ENCODE measurements at regions not wholly inside any gene's neighbourhood (a gene's known extent, or its start where the extent isn't known, plus 50 kb on each side); places are given as distances from the start of the nearest gene placed in this dataset.

DNA sequence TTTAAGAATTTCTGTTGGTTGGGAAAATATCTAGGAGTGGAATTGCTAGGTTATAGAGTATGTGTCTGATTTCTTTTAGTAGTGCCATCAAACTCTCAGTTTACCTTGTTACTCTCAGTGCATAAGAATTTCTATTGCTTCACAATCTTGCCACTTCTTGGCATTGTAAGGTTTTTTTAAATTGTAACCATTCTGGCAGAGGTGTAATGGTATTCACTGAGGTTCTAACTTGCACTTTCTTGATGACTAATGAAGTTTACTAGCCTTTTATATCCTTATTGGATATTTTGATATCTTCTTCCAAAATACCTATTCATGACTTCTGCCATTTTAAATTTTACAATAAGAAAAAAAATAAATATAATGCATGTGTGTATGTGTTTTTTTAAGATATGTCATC, 478.0 kb downstream of the NAV3 start:
- TF ChIP-seq, protein P1, sequence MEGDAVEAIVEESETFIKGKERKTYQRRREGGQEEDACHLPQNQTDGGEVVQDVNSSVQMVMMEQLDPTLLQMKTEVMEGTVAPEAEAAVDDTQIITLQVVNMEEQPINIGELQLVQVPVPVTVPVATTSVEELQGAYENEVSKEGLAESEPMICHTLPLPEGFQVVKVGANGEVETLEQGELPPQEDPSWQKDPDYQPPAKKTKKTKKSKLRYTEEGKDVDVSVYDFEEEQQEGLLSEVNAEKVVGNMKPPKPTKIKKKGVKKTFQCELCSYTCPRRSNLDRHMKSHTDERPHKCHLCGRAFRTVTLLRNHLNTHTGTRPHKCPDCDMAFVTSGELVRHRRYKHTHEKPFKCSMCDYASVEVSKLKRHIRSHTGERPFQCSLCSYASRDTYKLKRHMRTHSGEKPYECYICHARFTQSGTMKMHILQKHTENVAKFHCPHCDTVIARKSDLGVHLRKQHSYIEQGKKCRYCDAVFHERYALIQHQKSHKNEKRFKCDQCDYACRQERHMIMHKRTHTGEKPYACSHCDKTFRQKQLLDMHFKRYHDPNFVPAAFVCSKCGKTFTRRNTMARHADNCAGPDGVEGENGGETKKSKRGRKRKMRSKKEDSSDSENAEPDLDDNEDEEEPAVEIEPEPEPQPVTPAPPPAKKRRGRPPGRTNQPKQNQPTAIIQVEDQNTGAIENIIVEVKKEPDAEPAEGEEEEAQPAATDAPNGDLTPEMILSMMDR (IDR thresholded peaks at IDR 0.05 in 8 of 11, conservative IDR thresholded peaks at IDR 0.05 in 3 of 11) = no peak
- TF ChIP-seq POLR2A (IDR thresholded peaks at IDR 0.05) = no peak
- TF ChIP-seq POLR2AphosphoS5 (IDR thresholded peaks at IDR 0.05) = no peak

All from spleen (tissue), 7 donors.